Ovary (tissue), 7 donors: ENCODE measurements at regions not wholly inside any gene's neighbourhood (a gene's known extent, or its start where the extent isn't known, plus 50 kb on each side); places are given as distances from the start of the nearest gene placed in this dataset.

Source experiments
- DNase-seq, 5 donors: peaks; one replicate each; pipeline ENCODE4 v3.0.0-alpha.2; 2019 to 2020
- H3K27ac ChIP-seq, 2 donors: fragments of 200-600 bp; one replicate each; pipeline versions ENCODE4 v1.5.1 to v1.8.0; 2019 to 2022
- H3K27me3 ChIP-seq: fragments of 200-600 bp; one replicate; pipeline ENCODE4 v1.8.0; 2022
- H3K36me3 ChIP-seq: fragments of 200-600 bp; sonication (generic); one replicate; pipeline ENCODE4 v1.5.1; 2019
- H3K4me1 ChIP-seq: one replicate; pipeline ENCODE4 v1.8.1; 2013; ENCODE audit warnings: mild to moderate bottlenecking, moderate library complexity; ENCODE audit not compliant: insufficient read depth
- H3K4me3 ChIP-seq: fragments of 200-600 bp; sonication (generic); one replicate; pipeline ENCODE4 v1.5.1; 2017
- H3K9me3 ChIP-seq, 2 donors: fragments of 200-600 bp in 1 of 2; sonication (generic) in 1 of 2; one replicate each; pipeline versions ENCODE4 v1.5.1 to v1.8.1; 2013 to 2019; ENCODE audit warnings: mild to moderate bottlenecking in 1 of 2, moderate library complexity in 1 of 2
- EP300 ChIP-seq: sonication (generic); formaldehyde crosslinking; IDR thresholded peaks from one replicate; pipeline ENCODE4 v1.6.1; 2017; ENCODE audit warnings: antibody characterized with exemption
- POLR2A ChIP-seq: fragments of 450-650 bp; IDR thresholded peaks from one replicate; pipeline ENCODE4 v1.6.1; 2017; ENCODE audit warnings: antibody characterized with exemption, mild to moderate bottlenecking, moderate library complexity
- WGBS, 3 donors: extraction: QIAGEN DNeasy Blood & Tissue Kit in 1 of 3; methylation state at CpG; one replicate each; pipeline versions ENCODE4 v1.1.5 to v1.1.7; 2013 to 2017; 5-methylcytosine and 5-hydroxymethylcytosine counted together
- intact Hi-C, 4 donors: fragments of 100-400 bp; cut with DNase I; formaldehyde crosslinking; loops; one replicate each; pipeline versions ENCODE4 v1.11.0 to v1.15.1; 2022 to 2023
- TF ChIP-seq, protein P1 (sequence below), 3 donors: fragments of 450-650 bp in 2 of 3; fragments of 200-600 bp in 1 of 3; IDR thresholded peaks; one replicate each; pipeline versions ENCODE4 v1.5.1 to v1.8.0; 2016 to 2022; ENCODE audit warnings: antibody characterized with exemption in 3 of 3, mild to moderate bottlenecking in 1 of 3
- donor health status: DM: no; HTN: no; CAD: no; lungs with moderate emphysema.
- donor health status: DM: no; HTN: no; CAD: no.
- donor health status: Bipolar disorder and iron deficiency.
- donor health status: DM: no; HTN: no; CAD: no.
- donor health status: DM: yes; HTN: yes; CAD: no.

- TF ChIP-seq POLR2A = no peak
- TF ChIP-seq, protein P1, sequence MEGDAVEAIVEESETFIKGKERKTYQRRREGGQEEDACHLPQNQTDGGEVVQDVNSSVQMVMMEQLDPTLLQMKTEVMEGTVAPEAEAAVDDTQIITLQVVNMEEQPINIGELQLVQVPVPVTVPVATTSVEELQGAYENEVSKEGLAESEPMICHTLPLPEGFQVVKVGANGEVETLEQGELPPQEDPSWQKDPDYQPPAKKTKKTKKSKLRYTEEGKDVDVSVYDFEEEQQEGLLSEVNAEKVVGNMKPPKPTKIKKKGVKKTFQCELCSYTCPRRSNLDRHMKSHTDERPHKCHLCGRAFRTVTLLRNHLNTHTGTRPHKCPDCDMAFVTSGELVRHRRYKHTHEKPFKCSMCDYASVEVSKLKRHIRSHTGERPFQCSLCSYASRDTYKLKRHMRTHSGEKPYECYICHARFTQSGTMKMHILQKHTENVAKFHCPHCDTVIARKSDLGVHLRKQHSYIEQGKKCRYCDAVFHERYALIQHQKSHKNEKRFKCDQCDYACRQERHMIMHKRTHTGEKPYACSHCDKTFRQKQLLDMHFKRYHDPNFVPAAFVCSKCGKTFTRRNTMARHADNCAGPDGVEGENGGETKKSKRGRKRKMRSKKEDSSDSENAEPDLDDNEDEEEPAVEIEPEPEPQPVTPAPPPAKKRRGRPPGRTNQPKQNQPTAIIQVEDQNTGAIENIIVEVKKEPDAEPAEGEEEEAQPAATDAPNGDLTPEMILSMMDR (IDR thresholded peaks at IDR 0.05) = no peak
- TF ChIP-seq EP300 = no peak
- no peaks in the 10 kb centered on the region for H3K9me3 ChIP-seq
- no peaks in the 10 kb centered on the region for H3K4me1 ChIP-seq
- no peaks in the 10 kb centered on the region for H3K36me3 ChIP-seq
- no peak overlapping the region for H3K27ac ChIP-seq
- no peak for DNase-seq
- intact Hi-C loops = no loop called here
- WGBS, 3 donors = 81 to 84% (median 82%) methylated on average over 17 of the region's 17 CpGs
- no peaks in the 10 kb centered on the region for H3K27me3 ChIP-seq
- H3K4me3 ChIP-seq = no peak overlapping the region
These were observed 145.9 kb upstream of the IRX2 start for GRCh38 chr5:2897276-2897961.

DNA sequence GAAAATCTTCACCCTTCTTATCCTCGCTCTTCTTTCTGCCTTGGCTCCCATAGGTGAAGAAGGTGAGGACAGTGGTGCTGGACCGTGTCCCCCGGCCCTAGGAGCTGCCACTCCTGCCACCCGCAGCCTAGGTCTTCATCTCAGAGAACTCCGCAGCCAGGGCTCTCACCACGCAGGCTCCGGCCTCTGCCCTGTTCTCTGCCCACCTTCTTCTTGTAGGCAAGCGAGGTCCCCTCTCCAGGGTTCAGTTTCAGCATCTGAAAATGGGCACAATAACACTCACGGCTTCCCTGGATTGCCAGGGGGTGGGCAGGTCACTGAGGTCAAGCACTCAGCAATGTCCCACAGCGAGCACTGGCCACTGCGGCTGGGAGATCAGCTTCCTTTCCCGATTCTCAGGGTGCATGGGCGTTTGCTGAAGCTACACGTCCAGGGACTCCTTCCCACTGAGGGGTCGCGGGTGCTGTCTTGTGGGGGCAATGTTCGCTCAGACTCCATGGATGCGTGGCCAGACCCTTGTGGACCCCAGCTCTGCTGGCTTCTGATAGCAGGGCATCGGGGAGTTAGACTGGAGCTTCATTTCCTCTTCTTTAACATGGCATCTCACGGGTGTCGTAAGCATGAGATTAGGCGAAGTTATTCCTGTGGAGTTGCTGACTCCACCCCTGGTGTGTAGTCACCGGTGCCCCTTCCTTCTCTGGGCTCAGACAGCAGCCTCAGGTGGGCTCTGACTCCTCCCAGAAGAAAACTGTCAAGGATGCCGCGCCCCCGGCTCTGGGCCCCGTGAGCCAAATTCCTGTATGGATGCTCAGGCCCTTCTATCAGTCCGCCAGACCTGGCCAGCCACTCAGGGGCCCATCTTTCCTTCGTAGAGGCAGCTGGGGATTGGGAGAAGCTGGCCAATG, 145.1 kb upstream of the IRX2 start:
- no peak for DNase-seq
- H3K9me3 ChIP-seq = no peaks in the 10 kb centered on the region
- H3K36me3 ChIP-seq = no peaks in the 10 kb centered on the region
- H3K27me3 ChIP-seq = no peaks in the 10 kb centered on the region
- TF ChIP-seq, protein P1 (IDR thresholded peaks at IDR 0.05) = no peak
- TF ChIP-seq POLR2A (no peak), EP300 (no peak)
- intact Hi-C loops = no loop called here
- no peaks in the 10 kb centered on the region for H3K4me1 ChIP-seq
- H3K4me3 ChIP-seq = no peak overlapping the region
- 75 to 83% (median 77%) methylated on average over 28 to 29 of the region's 29 CpGs for WGBS, 3 donors
- no peak overlapping the region for H3K27ac ChIP-seq

DNA sequence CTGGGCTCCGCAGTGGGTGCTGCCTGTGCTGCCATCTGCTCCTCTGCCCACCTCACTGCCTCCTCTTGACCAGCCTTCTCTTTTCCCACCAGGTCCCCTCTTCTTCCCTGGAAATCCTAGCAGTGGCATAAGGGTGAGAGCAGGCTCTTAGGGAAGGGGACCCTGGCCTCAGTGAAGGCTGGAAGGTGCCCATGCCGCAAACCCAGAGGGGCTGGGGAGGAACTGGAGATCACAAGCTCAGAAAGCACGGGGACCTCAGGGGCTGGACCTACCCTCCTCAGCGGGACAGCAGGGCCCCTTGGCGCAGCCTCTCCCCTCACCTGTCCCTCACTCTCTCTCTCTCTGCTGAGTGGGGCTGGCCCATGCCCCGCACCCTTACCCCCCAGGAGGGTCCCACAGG, 144.4 kb upstream of the IRX2 start:
- Histone ChIP-seq H3K4me1 (no peaks in the 10 kb centered on the region), H3K36me3 (no peaks in the 10 kb centered on the region), H3K27me3 (no peaks in the 10 kb centered on the region), H3K4me3 (no peak overlapping the region), H3K9me3 (no peaks in the 10 kb centered on the region), H3K27ac (no peak overlapping the region)
- DNase-seq = no peak
- TF ChIP-seq, protein P1 (IDR thresholded peaks at IDR 0.05) = no peak
- TF ChIP-seq EP300 (no peak), POLR2A (no peak)
- intact Hi-C loops = no loop called here
- 84 to 91% (median 88%) methylated on average over 6 of the region's 6 CpGs for WGBS, 3 donors

DNA sequence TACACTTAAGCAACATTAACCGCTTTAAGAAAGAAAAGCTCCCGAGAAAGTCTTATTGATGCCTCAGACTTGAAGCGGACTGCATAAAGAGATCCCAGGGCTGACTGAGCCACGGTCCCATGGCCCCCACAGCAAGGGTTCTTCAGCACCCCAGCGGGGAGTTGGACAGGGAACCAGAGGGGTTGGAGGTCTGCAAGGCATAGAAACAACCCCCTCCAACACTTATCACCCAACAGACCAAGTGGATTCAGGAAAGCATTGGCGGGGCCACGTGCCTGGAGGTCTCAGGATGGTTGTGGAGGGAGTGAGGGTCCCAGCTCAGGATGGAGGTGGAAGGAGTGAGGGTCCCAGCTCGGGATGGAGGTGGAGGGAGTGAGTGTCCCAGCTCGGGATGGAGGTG, 143.7 kb upstream of the IRX2 start:
- Histone ChIP-seq H3K36me3 (no peaks in the 10 kb centered on the region), H3K27ac (no peak overlapping the region), H3K4me3 (no peak overlapping the region), H3K4me1 (no peaks in the 10 kb centered on the region), H3K9me3 (no peaks in the 10 kb centered on the region), H3K27me3 (no peaks in the 10 kb centered on the region)
- WGBS, 3 donors = 81 to 87% (median 85%) methylated on average over 9 of the region's 9 CpGs
- intact Hi-C loops = no loop called here
- TF ChIP-seq POLR2A (no peak), EP300 (no peak)
- TF ChIP-seq, protein P1 (IDR thresholded peaks at IDR 0.05) = no peak
- no peak for DNase-seq
